ENCODE measurements at regions not wholly inside any gene's neighbourhood (a gene's known extent, or its start where the extent isn't known, plus 50 kb on each side); places are given as distances from the start of the nearest gene placed in this dataset.

DNA sequence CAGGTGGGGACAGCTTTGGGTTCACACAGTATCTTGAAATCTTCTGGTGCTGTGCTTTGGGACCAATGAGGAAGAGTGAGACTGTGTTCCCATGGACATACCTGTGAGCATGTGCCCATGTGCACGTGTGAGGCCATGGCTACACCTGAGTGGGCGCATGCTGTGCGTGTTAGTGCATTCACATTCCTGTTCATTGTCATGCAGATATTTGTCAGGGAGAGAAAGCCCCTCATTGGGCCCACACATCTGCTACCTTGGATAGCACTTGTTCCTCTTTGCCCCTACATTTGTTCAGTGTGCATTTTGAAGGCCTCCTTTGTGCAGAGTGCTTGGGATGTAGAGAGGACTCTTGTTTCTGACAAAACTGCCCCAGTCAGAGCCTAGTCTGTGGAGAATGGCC lies 154.3 kb upstream of the E2F8 start:
- H3K9me1 ChIP-seq (ENCODE audit: control insufficient read depth, insufficient read depth, low read length): no peaks in the 10 kb centered on the region
- no peaks in the 10 kb centered on the region for H3K79me2 ChIP-seq (ENCODE audit: control insufficient read depth, insufficient read depth, low read length)
- H4K20me1 ChIP-seq (replicated peaks; ENCODE audit: control insufficient read depth, insufficient read depth, low read length): no peaks in the 10 kb centered on the region; the same call in 1 of the 2 replicates
- TF ChIP-seq RBM15 (IDR thresholded peaks at IDR 0.05; ENCODE audit: insufficient read depth, low read length) (no peak), E2F3 (CRISPR knock-in tag; IDR thresholded peaks at IDR 0.05) (no peak), ZNF699 (CRISPR knock-in tag; IDR thresholded peaks at IDR 0.05; ENCODE audit: insufficient replicate concordance) (no peak), FOXM1 (IDR thresholded peaks at IDR 0.05; ENCODE audit: low read depth) (no peak), FOXM1 (CRISPR knock-in tag; IDR thresholded peaks at IDR 0.05; ENCODE audit: low read depth) (no peak), KDM5B (IDR thresholded peaks at IDR 0.05; ENCODE audit: insufficient replicate concordance, low read depth, low read length) (no peak), HDGF (IDR thresholded peaks at IDR 0.05) (no peak), HINFP (tag; conservative IDR thresholded peaks at IDR 0.05; ENCODE audit: low read depth) (no peak), ZNF3 (CRISPR knock-in tag; IDR thresholded peaks at IDR 0.05) (no peak), PCBP2 (IDR thresholded peaks at IDR 0.05; ENCODE audit: low read depth, low read length, poor library complexity, severe bottlenecking) (no peak), FOXK2 (conservative IDR thresholded peaks at IDR 0.05 in 1 of 2, IDR thresholded peaks at IDR 0.05 in 1 of 2; ENCODE audit: low read depth in 2 of 2) (no peak), MIER1 (IDR thresholded peaks at IDR 0.05; ENCODE audit: low read depth) (no peak), FOSL1 (tag; conservative IDR thresholded peaks at IDR 0.05) (no peak), FOXP4 (CRISPR knock-in tag; IDR thresholded peaks at IDR 0.05; ENCODE audit: borderline replicate concordance) (no peak), EP400 (IDR thresholded peaks at IDR 0.05) (no peak), FOXK1 (CRISPR knock-in tag; IDR thresholded peaks at IDR 0.05; ENCODE audit: borderline replicate concordance) (no peak), RB1 (IDR thresholded peaks at IDR 0.05; ENCODE audit: low read depth) (no peak)
- no peak overlapping the region for H3K9ac ChIP-seq (ENCODE audit: insufficient read depth in 1 of 2, low read depth in 2 of 2, low read length in 2 of 2)
- H3K4me3 ChIP-seq: no peak overlapping the region
- no peak for FAIRE-seq
- in situ Hi-C loops (cut with MboI) (no loop called here), intact Hi-C loops (cut with micrococcal nuclease) (no loop called here)
- H3K27ac ChIP-seq (ENCODE audit: extremely low read depth, low read depth, low read length): no peak overlapping the region
- POLR2A ChIA-PET: no interaction called here
- peaks cover 4 to 29% of the 10 kb centered on the region in 2 experiments for H3K27me3 ChIP-seq (ENCODE audit: control insufficient read depth in 2 of 2, insufficient read depth in 2 of 2, low read length in 2 of 2)
- no peak for ATAC-seq
- H3K36me3 ChIP-seq (ENCODE audit: control insufficient read depth, insufficient read depth, low read length): no peaks in the 10 kb centered on the region
- BruUV-seq (replicated peaks): no TSS peak
- DNase-seq (ENCODE audit: extremely low read depth in 1 of 4, low spot score in 3 of 4): no peak
- H3K4me2 ChIP-seq (ENCODE audit: insufficient read depth, low read length): no peak overlapping the region
- no peaks in the 10 kb centered on the region for H3K9me3 ChIP-seq (replicated peaks; ENCODE audit: control insufficient read depth, insufficient read depth, low read depth, low read length)
- CTCF ChIA-PET (ENCODE audit: low intra/inter-chr PET ratio): no interaction called here
- 0% methylated on average over 3 of the region's 3 CpGs for WGBS (ENCODE audit: insufficient coverage, low coverage, missing lambda C conversion rate)
- H3K4me1 ChIP-seq (replicated peaks in 1 of 2; ENCODE audit: control insufficient read depth in 2 of 2, insufficient read depth in 2 of 2, low read length in 2 of 2): 0 out of 5 replicates have a peak, but pooled peaks cover 0 to 2% of the 10 kb centered on the region in 2 experiments
- H2AFZ ChIP-seq (ENCODE audit: low read depth, low read length): no peak overlapping the region
